ENCODE measurements at regions not wholly inside any gene's neighbourhood (a gene's known extent, or its start where the extent isn't known, plus 50 kb on each side); places are given as distances from the start of the nearest gene placed in this dataset.
A peak's percentile ranks its signal among the peaks of the same experiment; 100 is the strongest.
"Not testable (repeated sequence)": the region's sequence is repeated elsewhere in the genome, so short reads cannot be mapped to it uniquely, and the experiment has no call there.

GRCh38 chr4:3867403-3868100 lies 101.4 kb downstream of the ADRA2C start:
- no peak for DNase-seq

GRCh38 chr4:3868211-3869173 lies 102.3 kb downstream of the ADRA2C start:
- no peak for DNase-seq

GRCh38 chr4:3869174-3869572 lies 103.0 kb downstream of the ADRA2C start:
- DNase-seq = no peak

- no peak for DNase-seq
Measured at GRCh38 chr4:3869661-3870566, 103.7 kb downstream of the ADRA2C start.

- no peak for DNase-seq
Measured at GRCh38 chr4:3870567-3870962, 104.4 kb downstream of the ADRA2C start.

- no peak for DNase-seq
Measured at GRCh38 chr4:3871181-3871852, 105.1 kb downstream of the ADRA2C start.

GRCh38 chr4:3871881-3872833 lies 106.0 kb downstream of the ADRA2C start:
- DNase-seq = no peak

GRCh38 chr4:3872834-3873313 lies 106.7 kb downstream of the ADRA2C start:
- no peak for DNase-seq

- no peak for DNase-seq
Measured at GRCh38 chr4:3873408-3874027, 107.3 kb downstream of the ADRA2C start.

GRCh38 chr4:3874028-3874415 lies 107.8 kb downstream of the ADRA2C start:
- DNase-seq = no peak

GRCh38 chr4:3874525-3875110 lies 108.4 kb downstream of the ADRA2C start:
- no peak for DNase-seq

- no peak for DNase-seq
Measured at GRCh38 chr4:3875466-3875865, 109.3 kb downstream of the ADRA2C start.

GRCh38 chr4:3876057-3876845 lies 110.1 kb downstream of the ADRA2C start:
- not testable (repeated sequence) for DNase-seq

GRCh38 chr4:3877236-3877635 lies 111.1 kb downstream of the ADRA2C start:
- no peak for DNase-seq

GRCh38 chr4:3877868-3878267 lies 111.7 kb downstream of the ADRA2C start:
- no peak for DNase-seq

GRCh38 chr4:3878678-3879077 lies 112.5 kb downstream of the ADRA2C start:
- DNase-seq = no peak

- DNase-seq = no peak
Measured at GRCh38 chr4:3879681-3880614, 113.8 kb downstream of the ADRA2C start.

GRCh38 chr4:3880615-3881120 lies 114.5 kb downstream of the ADRA2C start:
- peak; percentile 73 for DNase-seq

Measured in left hindlimb (tissue), 1 donor.